HUES6 (cell line): ENCODE measurements at regions not wholly inside any gene's neighbourhood (a gene's known extent, or its start where the extent isn't known, plus 50 kb on each side); places are given as distances from the start of the nearest gene placed in this dataset.
A peak's percentile ranks its signal among the peaks of the same experiment; 100 is the strongest.

Experiments used
- H3K27ac ChIP-seq: 2 replicates; pipeline ENCODE4 v1.7.0; 2013; ENCODE audit warnings: low read depth, mild to moderate bottlenecking, low read length, inconsistent platforms
- H3K27me3 ChIP-seq: 2 replicates; pipeline ENCODE4 v1.6.1; 2013; ENCODE audit warnings: low read length; ENCODE audit not compliant: control insufficient read depth, insufficient read depth
- H3K36me3 ChIP-seq: 2 replicates; pipeline ENCODE4 v1.6.1; 2013; ENCODE audit warnings: low read length; ENCODE audit not compliant: control insufficient read depth, insufficient read depth
- H3K4me1 ChIP-seq: 2 replicates; pipeline ENCODE4 v1.6.1; 2013; ENCODE audit warnings: low read length; ENCODE audit not compliant: control insufficient read depth, insufficient read depth
- H3K4me3 ChIP-seq: 2 replicates; pipeline ENCODE4 v1.5.1; 2013; ENCODE audit warnings: low read depth, low read length
- H3K9ac ChIP-seq: one replicate; pipeline ENCODE4 v1.6.1; 2013; ENCODE audit warnings: mild to moderate bottlenecking, low read length
- H3K9me3 ChIP-seq: 2 replicates; pipeline ENCODE4 v1.6.1; 2013; ENCODE audit warnings: low read depth, low read length; ENCODE audit not compliant: control insufficient read depth, insufficient read depth

GRCh38 chr1:60969971-60970509 is 112.3 kb upstream of the NFIA start:
- H3K4me1 ChIP-seq: peaks cover 18% of the 10 kb centered on the region
- no peak overlapping the region for H3K4me3 ChIP-seq
- no peak overlapping the region for H3K27ac ChIP-seq
- H3K36me3 ChIP-seq: no peaks in the 10 kb centered on the region
- no peak overlapping the region for H3K9ac ChIP-seq
- H3K27me3 ChIP-seq: no peaks in the 10 kb centered on the region; the same call in 1 of the 2 replicates
- peaks cover 29% of the 10 kb centered on the region for H3K9me3 ChIP-seq

- no peaks in the 10 kb centered on the region for H3K36me3 ChIP-seq
- no peak overlapping the region for H3K27ac ChIP-seq
- no peaks in the 10 kb centered on the region for H3K27me3 ChIP-seq
- H3K9me3 ChIP-seq: peaks cover 53% of the 10 kb centered on the region
- peaks cover 7% of the 10 kb centered on the region for H3K4me1 ChIP-seq
- no peak overlapping the region for H3K9ac ChIP-seq
- H3K4me3 ChIP-seq: no peak overlapping the region
These were observed 117.0 kb upstream of the NFIA start for GRCh38 chr1:60965280-60965854.

- no peak overlapping the region for H3K27ac ChIP-seq
- H3K36me3 ChIP-seq: no peaks in the 10 kb centered on the region
- no peaks in the 10 kb centered on the region; the same call in 1 of the 2 replicates for H3K4me1 ChIP-seq
- H3K27me3 ChIP-seq: no peaks in the 10 kb centered on the region
- H3K4me3 ChIP-seq: no peak overlapping the region
- H3K9ac ChIP-seq: no peak overlapping the region
- H3K9me3 ChIP-seq: peaks cover 47% of the 10 kb centered on the region
These were observed 119.0 kb upstream of the NFIA start for GRCh38 chr1:60963167-60963940.

- H3K9me3 ChIP-seq: peaks cover 31% of the 10 kb centered on the region
- peak overlapping the region; percentile 23 for H3K9ac ChIP-seq
- H3K27ac ChIP-seq: no peak overlapping the region
These were observed 121.4 kb upstream of the NFIA start for GRCh38 chr1:60960891-60961461.

GRCh38 chr1:60959701-60960100 is 122.7 kb upstream of the NFIA start:
- Histone ChIP-seq H3K9me3 (peaks cover 25% of the 10 kb centered on the region), H3K4me1 (no peaks in the 10 kb centered on the region; the same call in 1 of the 2 replicates), H3K9ac (no peak overlapping the region), H3K36me3 (no peaks in the 10 kb centered on the region), H3K4me3 (no peak overlapping the region), H3K27ac (no peak overlapping the region), H3K27me3 (no peaks in the 10 kb centered on the region)

More at GRCh38 chr1:60960891-60961461, 121.4 kb upstream of the NFIA start:
- Histone ChIP-seq H3K4me3 (no peak overlapping the region), H3K27me3 (no peaks in the 10 kb centered on the region), H3K36me3 (no peaks in the 10 kb centered on the region), H3K4me1 (no peaks in the 10 kb centered on the region; the same call in 1 of the 2 replicates)

GRCh38 chr1:60958001-60958400 is 124.4 kb upstream of the NFIA start:
- Histone ChIP-seq H3K9ac (no peak overlapping the region), H3K27me3 (no peaks in the 10 kb centered on the region), H3K9me3 (peaks cover 12% of the 10 kb centered on the region; the same call in 1 of the 2 replicates), H3K4me3 (no peak overlapping the region), H3K27ac (no peak overlapping the region), H3K4me1 (no peaks in the 10 kb centered on the region; the same call in 1 of the 2 replicates), H3K36me3 (no peaks in the 10 kb centered on the region)

- H3K4me1 ChIP-seq: no peaks in the 10 kb centered on the region; the same call in 1 of the 2 replicates
These were observed 125.8 kb upstream of the NFIA start for GRCh38 chr1:60956520-60956919.

GRCh38 chr1:60952612-60953111 is 129.7 kb upstream of the NFIA start:
- no peak overlapping the region for H3K9ac ChIP-seq
- H3K27ac ChIP-seq: no peak overlapping the region
- H3K4me3 ChIP-seq: no peak overlapping the region
- H3K36me3 ChIP-seq: no peaks in the 10 kb centered on the region
- H3K9me3 ChIP-seq: peaks cover 6% of the 10 kb centered on the region; the same call in 1 of the 2 replicates
- peaks cover 13% of the 10 kb centered on the region for H3K4me1 ChIP-seq
- no peaks in the 10 kb centered on the region for H3K27me3 ChIP-seq

More at GRCh38 chr1:60956520-60956919, 125.8 kb upstream of the NFIA start:
- H3K27ac ChIP-seq: no peak overlapping the region
- no peak overlapping the region for H3K4me3 ChIP-seq
- peaks cover 6% of the 10 kb centered on the region; the same call in 1 of the 2 replicates for H3K9me3 ChIP-seq
- no peaks in the 10 kb centered on the region for H3K27me3 ChIP-seq
- H3K36me3 ChIP-seq: no peaks in the 10 kb centered on the region
- H3K9ac ChIP-seq: no peak overlapping the region

GRCh38 chr1:60950224-60951063 is 131.9 kb upstream of the NFIA start:
- Histone ChIP-seq H3K9ac (no peak overlapping the region), H3K27ac (no peak overlapping the region), H3K27me3 (no peaks in the 10 kb centered on the region), H3K4me3 (no peak overlapping the region), H3K9me3 (peaks cover 6% of the 10 kb centered on the region; the same call in 1 of the 2 replicates), H3K4me1 (peaks cover 13% of the 10 kb centered on the region), H3K36me3 (no peaks in the 10 kb centered on the region)

GRCh38 chr1:60949826-60950197 is 132.5 kb upstream of the NFIA start:
- Histone ChIP-seq H3K4me3 (no peak overlapping the region), H3K36me3 (no peaks in the 10 kb centered on the region), H3K9ac (no peak overlapping the region), H3K9me3 (peaks cover 4% of the 10 kb centered on the region; the same call in 1 of the 2 replicates), H3K27me3 (no peaks in the 10 kb centered on the region), H3K4me1 (peaks cover 13% of the 10 kb centered on the region), H3K27ac (no peak overlapping the region)
